Uterus (tissue), 2 donors: ENCODE measurements at regions not wholly inside any gene's neighbourhood (a gene's known extent, or its start where the extent isn't known, plus 50 kb on each side); places are given as distances from the start of the nearest gene placed in this dataset.

Experiments
- POLR2A ChIP-seq, 2 donors: fragments of 450-650 bp; IDR thresholded peaks; one replicate each; pipeline ENCODE4 v1.6.1; 2016; ENCODE audit warnings: antibody characterized with exemption in 2 of 2, mild to moderate bottlenecking in 1 of 2, moderate library complexity in 1 of 2
- TF ChIP-seq, protein P1 (sequence below), 4 experiments: fragments of 200-600 bp in 2 of 4; fragments of 450-650 bp in 2 of 4; sonication (generic) in 2 of 4; IDR thresholded peaks; one replicate each; pipeline ENCODE4 v1.5.1; 2016 to 2019; ENCODE audit warnings: antibody characterized with exemption in 4 of 4, mild to moderate bottlenecking in 2 of 4, moderate library complexity in 1 of 4

DNA sequence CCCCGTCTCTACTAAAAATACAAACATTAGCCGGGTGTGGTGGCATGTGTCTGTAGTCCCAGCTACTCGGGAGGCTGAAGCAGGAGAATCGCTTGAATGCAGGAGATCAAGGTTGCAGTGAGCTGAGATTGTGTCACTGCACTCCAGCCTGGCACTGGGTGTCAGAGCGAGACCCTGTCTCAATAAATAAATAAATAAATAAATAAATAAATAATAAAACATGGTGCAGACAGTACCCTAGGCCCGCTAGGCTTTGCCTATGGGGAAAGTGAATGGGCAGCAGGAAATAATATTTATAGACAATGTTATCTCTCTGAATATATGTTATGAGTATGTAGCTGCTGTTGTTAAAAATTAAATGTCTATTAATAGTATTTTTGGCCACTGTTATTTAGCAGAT, 130.4 kb downstream of the LARP7 start:
- TF ChIP-seq, protein P1, sequence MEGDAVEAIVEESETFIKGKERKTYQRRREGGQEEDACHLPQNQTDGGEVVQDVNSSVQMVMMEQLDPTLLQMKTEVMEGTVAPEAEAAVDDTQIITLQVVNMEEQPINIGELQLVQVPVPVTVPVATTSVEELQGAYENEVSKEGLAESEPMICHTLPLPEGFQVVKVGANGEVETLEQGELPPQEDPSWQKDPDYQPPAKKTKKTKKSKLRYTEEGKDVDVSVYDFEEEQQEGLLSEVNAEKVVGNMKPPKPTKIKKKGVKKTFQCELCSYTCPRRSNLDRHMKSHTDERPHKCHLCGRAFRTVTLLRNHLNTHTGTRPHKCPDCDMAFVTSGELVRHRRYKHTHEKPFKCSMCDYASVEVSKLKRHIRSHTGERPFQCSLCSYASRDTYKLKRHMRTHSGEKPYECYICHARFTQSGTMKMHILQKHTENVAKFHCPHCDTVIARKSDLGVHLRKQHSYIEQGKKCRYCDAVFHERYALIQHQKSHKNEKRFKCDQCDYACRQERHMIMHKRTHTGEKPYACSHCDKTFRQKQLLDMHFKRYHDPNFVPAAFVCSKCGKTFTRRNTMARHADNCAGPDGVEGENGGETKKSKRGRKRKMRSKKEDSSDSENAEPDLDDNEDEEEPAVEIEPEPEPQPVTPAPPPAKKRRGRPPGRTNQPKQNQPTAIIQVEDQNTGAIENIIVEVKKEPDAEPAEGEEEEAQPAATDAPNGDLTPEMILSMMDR (IDR thresholded peaks at IDR 0.05) = no peak
- no peak for TF ChIP-seq POLR2A (IDR thresholded peaks at IDR 0.05)
